ENCODE measurements at regions not wholly inside any gene's neighbourhood (a gene's known extent, or its start where the extent isn't known, plus 50 kb on each side); places are given as distances from the start of the nearest gene placed in this dataset.

- BruUV-seq (replicated peaks): no TSS peak
- Histone ChIP-seq H3F3A (ENCODE audit: insufficient read depth, low read depth) (peaks cover 22% of the 10 kb centered on the region), H4K20me1 (ENCODE audit: insufficient read depth) (no peaks in the 10 kb centered on the region), H3K4me3 (no peak overlapping the region), H3K4me2 (peak overlapping the region; percentile 70), H3K4me1 (replicated peaks; ENCODE audit: insufficient read depth) (peaks cover 37% of the 10 kb centered on the region), H3K79me2 (ENCODE audit: low read depth) (no peaks in the 10 kb centered on the region), H3K9me3 (ENCODE audit: insufficient read depth, low read depth) (peaks cover 16% of the 10 kb centered on the region), H2AFZ (0 out of 2 replicates have a peak overlapping the region, but pooled peaks have one; percentile 19), H3K27ac (peak overlapping the region; percentile 87), H3K9me2 (ENCODE audit: insufficient read depth) (no peaks in the 10 kb centered on the region), H3K27me3 (ENCODE audit: insufficient read depth, low read depth) (no peaks in the 10 kb centered on the region), H3K36me3 (ENCODE audit: low read depth) (no peaks in the 10 kb centered on the region)
- ChIA-PET POLR2A (ENCODE audit: unreplicated experiment) (no interaction called here), CTCF (no interaction called here)
- TF ChIP-seq CTCF (conservative IDR thresholded peaks at IDR 0.05) (no peak), EZH2 (IDR thresholded peaks at IDR 0.05; ENCODE audit: low read depth) (no peak)
- DNase-seq: no peak
- intact Hi-C loops (cut with micrococcal nuclease; ENCODE audit: unreplicated experiment): no loop called here
Observed at GRCh38 chr12:89236237-89236636, 116.1 kb downstream of the DUSP6 start.

GRCh38 chr12:89235189-89235993 lies 116.9 kb downstream of the DUSP6 start:
- Histone ChIP-seq H3K9me2 (ENCODE audit: insufficient read depth) (no peaks in the 10 kb centered on the region), H3K4me1 (replicated peaks; ENCODE audit: insufficient read depth) (peaks cover 43% of the 10 kb centered on the region), H3K36me3 (ENCODE audit: low read depth) (no peaks in the 10 kb centered on the region), H3K79me2 (ENCODE audit: low read depth) (no peaks in the 10 kb centered on the region), H4K20me1 (ENCODE audit: insufficient read depth) (no peaks in the 10 kb centered on the region), H3K9me3 (ENCODE audit: insufficient read depth, low read depth) (peaks cover 12% of the 10 kb centered on the region), H2AFZ (no peak overlapping the region), H3K27me3 (ENCODE audit: insufficient read depth, low read depth) (no peaks in the 10 kb centered on the region), H3K4me3 (no peak overlapping the region), H3K4me2 (peak overlapping the region; percentile 70; the same call in 1 of the 2 replicates), H3F3A (ENCODE audit: insufficient read depth, low read depth) (peaks cover 22% of the 10 kb centered on the region), H3K27ac (peak overlapping the region; percentile 87)
- ChIA-PET POLR2A (ENCODE audit: unreplicated experiment) (no interaction called here), CTCF (interaction anchor here (0.5 to 0.6 kb wide), 2 partner anchors 12 to 191 kb away, joined by 4 read pairs; no protein-coding TSS in a partner anchor)
- no peak for DNase-seq
- intact Hi-C loops (cut with micrococcal nuclease; ENCODE audit: unreplicated experiment): no loop called here
- TF ChIP-seq EZH2 (IDR thresholded peaks at IDR 0.05; ENCODE audit: low read depth) (no peak), CTCF (conservative IDR thresholded peaks at IDR 0.05) (no peak)
- no TSS peak for BruUV-seq (replicated peaks)

- no peak overlapping the region for H3K4me3 ChIP-seq
- ChIA-PET POLR2A (ENCODE audit: unreplicated experiment) (no interaction called here), CTCF (no interaction called here)
- peaks cover 22% of the 10 kb centered on the region for H3F3A ChIP-seq (ENCODE audit: insufficient read depth, low read depth)
- no peaks in the 10 kb centered on the region for H3K36me3 ChIP-seq (ENCODE audit: low read depth)
- peaks cover 43% of the 10 kb centered on the region for H3K4me1 ChIP-seq (replicated peaks; ENCODE audit: insufficient read depth)
- no peak overlapping the region for H2AFZ ChIP-seq
- no TSS peak for BruUV-seq (replicated peaks)
- H3K27me3 ChIP-seq (ENCODE audit: insufficient read depth, low read depth): no peaks in the 10 kb centered on the region
- peaks cover 18% of the 10 kb centered on the region for H3K9me3 ChIP-seq (ENCODE audit: insufficient read depth, low read depth)
- no peaks in the 10 kb centered on the region for H3K9me2 ChIP-seq (ENCODE audit: insufficient read depth)
- no peaks in the 10 kb centered on the region for H4K20me1 ChIP-seq (ENCODE audit: insufficient read depth)
- no peak for DNase-seq
- H3K79me2 ChIP-seq (ENCODE audit: low read depth): no peaks in the 10 kb centered on the region
- no peak for TF ChIP-seq CTCF (conservative IDR thresholded peaks at IDR 0.05)
- no peak for TF ChIP-seq EZH2 (IDR thresholded peaks at IDR 0.05; ENCODE audit: low read depth)
- intact Hi-C loops (cut with micrococcal nuclease; ENCODE audit: unreplicated experiment): no loop called here
- no peak overlapping the region for H3K27ac ChIP-seq
- no peak overlapping the region for H3K4me2 ChIP-seq
Observed at GRCh38 chr12:89234324-89235114, 117.8 kb downstream of the DUSP6 start.
